Osteoblast (primary cell): ENCODE measurements at regions not wholly inside any gene's neighbourhood (a gene's known extent, or its start where the extent isn't known, plus 50 kb on each side); places are given as distances from the start of the nearest gene placed in this dataset.

Experiments
- DNase-seq: peaks from one replicate; pipeline ENCODE4 v3.0.0; 2011; ENCODE audit warnings: low spot score, mixed read lengths; ENCODE audit not compliant: insufficient read length; ENCODE audit errors: missing footprints
- H2AFZ ChIP-seq: 2 replicates; pipeline ENCODE4 v1.6.0; 2011; ENCODE audit warnings: mild to moderate bottlenecking, low read length
- H3K27ac ChIP-seq: 2 replicates; pipeline ENCODE4 v1.5.1; 2011; ENCODE audit warnings: mild to moderate bottlenecking, low read depth, low read length, moderate library complexity
- H3K27me3 ChIP-seq: 2 replicates; pipeline ENCODE4 v1.6.0; 2012; ENCODE audit warnings: mild to moderate bottlenecking, control low read depth, inconsistent platforms, low read length, moderate library complexity; ENCODE audit not compliant: insufficient read depth
- H3K36me3 ChIP-seq: 2 replicates; pipeline ENCODE4 v1.5.1; 2011; ENCODE audit warnings: mild to moderate bottlenecking, low read length, control low read depth, moderate library complexity; ENCODE audit not compliant: insufficient read depth
- H3K4me1 ChIP-seq: 2 replicates; pipeline ENCODE4 v1.5.1; 2011; ENCODE audit warnings: mild to moderate bottlenecking, low read length, control low read depth, moderate library complexity; ENCODE audit not compliant: insufficient read depth
- H3K4me2 ChIP-seq: 2 replicates; pipeline ENCODE4 v1.6.0; 2011; ENCODE audit warnings: mild to moderate bottlenecking, low read length; ENCODE audit not compliant: insufficient read depth
- H3K4me3 ChIP-seq: fragments of 200-600 bp; sonication (generic); 3 replicates; pipeline ENCODE4 v1.5.1; 2012; ENCODE audit warnings: mild to moderate bottlenecking, low read length, inconsistent platforms; ENCODE audit not compliant: insufficient read depth
- H3K79me2 ChIP-seq: 2 replicates; pipeline ENCODE4 v1.6.0; 2012; ENCODE audit warnings: mild to moderate bottlenecking, low read length, control low read depth, inconsistent platforms; ENCODE audit not compliant: insufficient read depth
- H3K9me3 ChIP-seq: 2 replicates; pipeline ENCODE4 v1.5.1; 2011; ENCODE audit warnings: low read depth, low read length, control low read depth
- H4K20me1 ChIP-seq: 2 replicates; pipeline ENCODE4 v1.6.0; 2012; ENCODE audit warnings: mild to moderate bottlenecking, low read length, control low read depth; ENCODE audit not compliant: insufficient read depth
- TF ChIP-seq, protein P1 (sequence below): IDR thresholded peaks from 2 replicates; pipeline ENCODE4 v1.5.1; 2011; ENCODE audit warnings: mild to moderate bottlenecking, low read depth, low read length, moderate library complexity; ENCODE audit errors: extremely low read depth

DNA sequence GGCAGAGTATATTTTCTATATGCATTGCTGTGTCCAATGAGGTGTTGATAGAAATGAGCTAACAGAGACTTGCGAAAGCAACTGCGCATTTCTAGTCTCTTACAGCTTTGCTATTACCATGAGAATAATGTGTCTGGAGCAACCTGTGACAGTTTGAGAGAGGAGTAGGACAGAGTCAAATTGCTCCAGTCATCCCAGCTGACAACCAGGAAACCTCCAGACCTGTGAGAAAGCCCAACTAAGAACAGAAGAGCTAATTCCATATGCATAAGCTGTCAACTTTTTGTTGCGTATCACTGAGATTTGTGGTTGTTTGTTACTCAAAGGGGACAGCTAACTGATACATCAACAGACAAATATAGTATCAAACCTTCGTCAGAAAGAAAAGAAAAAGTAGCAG is 354.1 kb upstream of the LRRC7 start:
- Histone ChIP-seq H3K4me1 (no peaks in the 10 kb centered on the region), H3K4me3 (no peak overlapping the region), H3K36me3 (no peaks in the 10 kb centered on the region), H2AFZ (no peak overlapping the region), H3K27ac (no peak overlapping the region), H3K27me3 (no peaks in the 10 kb centered on the region), H3K9me3 (no peaks in the 10 kb centered on the region), H3K4me2 (no peak overlapping the region), H4K20me1 (no peaks in the 10 kb centered on the region), H3K79me2 (no peaks in the 10 kb centered on the region)
- TF ChIP-seq, protein P1, sequence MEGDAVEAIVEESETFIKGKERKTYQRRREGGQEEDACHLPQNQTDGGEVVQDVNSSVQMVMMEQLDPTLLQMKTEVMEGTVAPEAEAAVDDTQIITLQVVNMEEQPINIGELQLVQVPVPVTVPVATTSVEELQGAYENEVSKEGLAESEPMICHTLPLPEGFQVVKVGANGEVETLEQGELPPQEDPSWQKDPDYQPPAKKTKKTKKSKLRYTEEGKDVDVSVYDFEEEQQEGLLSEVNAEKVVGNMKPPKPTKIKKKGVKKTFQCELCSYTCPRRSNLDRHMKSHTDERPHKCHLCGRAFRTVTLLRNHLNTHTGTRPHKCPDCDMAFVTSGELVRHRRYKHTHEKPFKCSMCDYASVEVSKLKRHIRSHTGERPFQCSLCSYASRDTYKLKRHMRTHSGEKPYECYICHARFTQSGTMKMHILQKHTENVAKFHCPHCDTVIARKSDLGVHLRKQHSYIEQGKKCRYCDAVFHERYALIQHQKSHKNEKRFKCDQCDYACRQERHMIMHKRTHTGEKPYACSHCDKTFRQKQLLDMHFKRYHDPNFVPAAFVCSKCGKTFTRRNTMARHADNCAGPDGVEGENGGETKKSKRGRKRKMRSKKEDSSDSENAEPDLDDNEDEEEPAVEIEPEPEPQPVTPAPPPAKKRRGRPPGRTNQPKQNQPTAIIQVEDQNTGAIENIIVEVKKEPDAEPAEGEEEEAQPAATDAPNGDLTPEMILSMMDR: no peak
- DNase-seq: no peak

- Histone ChIP-seq H3K27me3 (no peaks in the 10 kb centered on the region), H2AFZ (no peak overlapping the region), H3K4me3 (no peak overlapping the region), H3K79me2 (no peaks in the 10 kb centered on the region), H3K4me1 (no peaks in the 10 kb centered on the region), H3K9me3 (no peaks in the 10 kb centered on the region), H3K4me2 (no peak overlapping the region), H3K27ac (no peak overlapping the region), H4K20me1 (no peaks in the 10 kb centered on the region), H3K36me3 (no peaks in the 10 kb centered on the region)
- TF ChIP-seq, protein P1: no peak
- no peak for DNase-seq
Measured at GRCh38 chr1:69215883-69216282, 351.8 kb upstream of the LRRC7 start.

DNA sequence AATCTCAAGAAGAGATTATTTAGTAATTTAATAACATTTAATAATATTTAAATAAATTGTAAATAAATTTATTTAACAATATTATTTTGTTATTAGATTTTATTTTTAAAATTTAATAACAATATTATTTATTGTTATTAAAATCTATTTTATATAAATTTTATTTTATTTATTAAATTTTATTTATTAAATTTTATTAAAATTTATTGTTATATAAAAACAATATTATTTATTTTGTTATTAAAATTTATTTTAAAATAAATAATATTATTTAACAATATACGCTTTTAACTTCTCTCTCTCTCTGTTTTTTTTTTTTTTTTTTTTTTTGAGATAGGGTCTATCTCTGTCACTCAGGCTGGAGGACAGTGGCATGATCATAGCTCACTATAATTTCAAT is 347.1 kb upstream of the LRRC7 start:
- H3K79me2 ChIP-seq: no peaks in the 10 kb centered on the region
- H3K27ac ChIP-seq: no peak overlapping the region
- H3K4me1 ChIP-seq: no peaks in the 10 kb centered on the region
- H2AFZ ChIP-seq: no peak overlapping the region
- no peak overlapping the region for H3K4me2 ChIP-seq
- no peaks in the 10 kb centered on the region for H3K27me3 ChIP-seq
- H3K9me3 ChIP-seq: no peaks in the 10 kb centered on the region
- no peak for DNase-seq
- TF ChIP-seq, protein P1: no peak
- no peaks in the 10 kb centered on the region for H4K20me1 ChIP-seq
- H3K36me3 ChIP-seq: no peaks in the 10 kb centered on the region
- H3K4me3 ChIP-seq: no peak overlapping the region

GRCh38 chr1:69221524-69221923 is 346.2 kb upstream of the LRRC7 start:
- TF ChIP-seq, protein P1: no peak
- Histone ChIP-seq H2AFZ (no peak overlapping the region), H3K4me3 (no peak overlapping the region), H3K4me1 (no peaks in the 10 kb centered on the region), H3K36me3 (no peaks in the 10 kb centered on the region), H3K27ac (no peak overlapping the region), H3K27me3 (no peaks in the 10 kb centered on the region), H3K4me2 (no peak overlapping the region), H4K20me1 (no peaks in the 10 kb centered on the region), H3K9me3 (no peaks in the 10 kb centered on the region), H3K79me2 (no peaks in the 10 kb centered on the region)
- DNase-seq: no peak
